HepG2 (cell line): ENCODE measurements at regions not wholly inside any gene's neighbourhood (a gene's known extent, or its start where the extent isn't known, plus 50 kb on each side); places are given as distances from the start of the nearest gene placed in this dataset.
"Not testable (repeated sequence)": the region's sequence is repeated elsewhere in the genome, so short reads cannot be mapped to it uniquely, and the experiment has no call there.

Experiments
- ATAC-seq: fragments of 200-7000 bp; cut with Tn5 transposase; 3 replicates; pipeline ENCODE4 v1.9.1; 2020; ENCODE audit warnings: mild to moderate bottlenecking, moderate library complexity
- BruUV-seq: library from RNA; stranded (reverse); fragments of 400-500 nt; replicated peaks from 2 replicates; lab custom pipeline; 2021; lab: Mats Ljungman, UMichigan
- CTCF ChIA-PET: fragments of 300-600 bp; formaldehyde crosslinking; extraction: SDS; loops from one replicate; lab custom pipeline; 2021; ENCODE audit warnings: low total read pairs, inconsistent platforms, low intra/inter-chr PET ratio; lab: Yijun Ruan, JAX
- POLR2A ChIA-PET: fragments of 350-600 bp; sonication (Branson Sonifier 250); formaldehyde crosslinking; loops from one replicate; lab custom pipeline; 2020; ENCODE audit warnings: antibody characterized with exemption, inconsistent platforms; lab: Yijun Ruan, JAX
- DNase-seq: peaks from one replicate; pipeline ENCODE4 v3.0.0-alpha.2; 2015; ENCODE audit warnings: low spot score
- FAIRE-seq: peaks from 3 replicates; lab custom pipeline; 2011; peaks lifted over from hg19 to GRCh38; lab: Jason Lieb, UNC
- H2AFZ ChIP-seq: one replicate; pipeline ENCODE4 v1.6.1; 2011; ENCODE audit warnings: low read length, inconsistent platforms
- H3K27ac ChIP-seq: fragments of 300-600 bp; 3 replicates; pipeline ENCODE4 v1.8.0; 2011; ENCODE audit warnings: mixed run types, mild to moderate bottlenecking, mixed read lengths, low read length, inconsistent platforms; ENCODE audit not compliant: insufficient read depth; ENCODE audit errors: extremely low read length
- H3K27me3 ChIP-seq, 2 experiments: fragments of 200-600 bp in 1 of 2; 2 replicates in 1 of 2; 3 replicates in 1 of 2; pipeline versions ENCODE4 v1.6.0 to v1.8.0; 2011; ENCODE audit warnings: low read length in 2 of 2, mild to moderate bottlenecking in 2 of 2, moderate library complexity in 2 of 2, inconsistent platforms in 1 of 2; ENCODE audit not compliant: insufficient read depth in 2 of 2, control insufficient read depth in 1 of 2
- H3K36me3 ChIP-seq, 2 experiments: fragments of 200-600 bp in 1 of 2; replicated peaks in 1 of 2; 2 replicates in 1 of 2; 3 replicates in 1 of 2; pipeline versions ENCODE4 v1.5.1 to v1.8.0; 2011; ENCODE audit warnings: low read length in 2 of 2, inconsistent platforms in 1 of 2; ENCODE audit not compliant: insufficient read depth in 2 of 2, control insufficient read depth in 1 of 2
- H3K4me1 ChIP-seq: 2 replicates; pipeline ENCODE4 v1.5.1; 2012; ENCODE audit warnings: low read length, inconsistent platforms; ENCODE audit not compliant: insufficient read depth
- H3K4me2 ChIP-seq: 2 replicates; pipeline ENCODE4 v1.6.0; 2011; ENCODE audit warnings: low read depth, low read length, inconsistent platforms
- H3K4me3 ChIP-seq, 3 experiments: fragments of 200-600 bp in 1 of 3; sonication (generic), shearing (Covaris generic) in 1 of 3; replicated peaks in 1 of 3; 2 replicates each; pipeline ENCODE4 v1.5.1; 2011 to 2016; ENCODE audit warnings: low read length in 3 of 3, inconsistent platforms in 2 of 3, low read depth in 2 of 3, mild to moderate bottlenecking in 2 of 3, control low read depth in 1 of 3, mixed read lengths in 1 of 3; ENCODE audit not compliant: insufficient read depth in 1 of 3
- H3K79me2 ChIP-seq: one replicate; pipeline ENCODE4 v1.6.1; 2011; ENCODE audit warnings: low read length, inconsistent platforms; ENCODE audit not compliant: insufficient read depth
- H3K9ac ChIP-seq: 2 replicates; pipeline ENCODE4 v1.6.0; 2011; ENCODE audit warnings: mild to moderate bottlenecking, low read depth, low read length, inconsistent platforms; ENCODE audit not compliant: insufficient read depth
- H3K9me3 ChIP-seq: 2 replicates; pipeline ENCODE4 v1.5.1; 2012; ENCODE audit warnings: mild to moderate bottlenecking, low read length
- H4K20me1 ChIP-seq: 2 replicates; pipeline ENCODE4 v1.6.0; 2011; ENCODE audit warnings: inconsistent platforms, mild to moderate bottlenecking, low read length, moderate library complexity; ENCODE audit not compliant: insufficient read depth
- CREB1 ChIP-seq, 2 experiments: fragments of 450-650 bp in 1 of 2; IDR thresholded peaks; 2 replicates each; pipeline ENCODE4 v1.6.1; 2016 to 2017; ENCODE audit warnings: control low read depth in 1 of 2, mild to moderate bottlenecking in 1 of 2, missing compliant biosample characterization in 1 of 2, missing genetic modification characterization in 1 of 2
- HCFC1 ChIP-seq: fragments of 150-350 bp; IDR thresholded peaks from 2 replicates; pipeline ENCODE4 v1.6.1; 2014; ENCODE audit warnings: low read depth, low read length
- HNF4A ChIP-seq: sonication (generic); formaldehyde crosslinking; IDR thresholded peaks from 2 replicates; pipeline ENCODE4 v1.4.0; 2020; ENCODE audit warnings: missing genetic modification reagents
- MLLT10 ChIP-seq: sonication (generic); formaldehyde crosslinking; IDR thresholded peaks from 2 replicates; pipeline ENCODE4 v1.4.0; 2020; ENCODE audit warnings: missing genetic modification reagents
- NFIC ChIP-seq: IDR thresholded peaks from 2 replicates; pipeline ENCODE4 v1.6.1; 2012; ENCODE audit warnings: mild to moderate bottlenecking, low read length, inconsistent platforms
- STAT5B ChIP-seq: sonication (generic); formaldehyde crosslinking; IDR thresholded peaks from 2 replicates; pipeline ENCODE4 v1.4.0; 2020; ENCODE audit warnings: missing genetic modification reagents
- TBX3 ChIP-seq: fragments of 450-650 bp; IDR thresholded peaks from 2 replicates; pipeline ENCODE4 v1.6.1; 2017; ENCODE audit warnings: antibody characterized with exemption, mild to moderate bottlenecking, inconsistent platforms, borderline replicate concordance
- ZNF282 ChIP-seq: fragments of 450-650 bp; IDR thresholded peaks from 2 replicates; pipeline ENCODE4 v1.6.1; 2018; ENCODE audit not compliant: partially characterized antibody
- ZNF3 ChIP-seq: IDR thresholded peaks from 2 replicates; pipeline ENCODE4 v1.7.0; 2017; ENCODE audit warnings: inconsistent platforms
- WGBS: methylation state at CpG from one replicate; pipeline ENCODE4 v1.1.6; 2017; ENCODE audit warnings: low lambda C conversion rate; 5-methylcytosine and 5-hydroxymethylcytosine counted together
- in situ Hi-C: cut with HindIII; loops from 2 replicates; pipeline ENCODE4 v1.10.0; 2017; ENCODE audit warnings: low pct_unique_long_range_greater_than_20kb; ENCODE audit not compliant: extremely low pct_ligation_motif_present
- intact Hi-C: fragments of 100-400 bp; cut with micrococcal nuclease; formaldehyde crosslinking; loops from one replicate; pipeline ENCODE4 v1.10.0; 2022; ENCODE audit not compliant: unreplicated experiment

DNA sequence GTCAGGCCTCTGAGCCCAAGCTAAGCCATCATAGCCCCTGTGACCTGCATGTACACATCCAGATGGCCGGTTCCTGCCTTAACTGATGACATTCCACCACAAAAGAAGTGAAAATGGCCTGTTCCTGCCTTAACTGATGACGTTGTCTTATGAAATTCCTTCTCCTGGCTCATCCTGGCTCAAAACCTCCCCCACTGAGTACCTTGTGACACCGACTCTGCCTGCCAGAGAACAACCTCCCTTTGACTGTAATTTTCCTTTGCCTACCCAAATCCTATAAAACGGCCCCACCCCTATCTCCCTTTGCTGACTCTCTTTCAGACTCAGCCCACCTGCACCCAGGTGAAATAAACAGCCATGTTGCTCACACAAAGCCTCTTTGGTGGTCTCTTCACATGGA lies 77.7 kb upstream of the CCZ1B start:
- in situ Hi-C loops; H3K4me2 ChIP-seq; H3K9ac ChIP-seq; H3K79me2 ChIP-seq; H2AFZ ChIP-seq; H3K27me3 ChIP-seq; CTCF ChIA-PET; H3K9me3 ChIP-seq; H3K36me3 ChIP-seq; H3K4me3 ChIP-seq; H4K20me1 ChIP-seq; H3K27ac ChIP-seq; intact Hi-C loops; BruUV-seq; POLR2A ChIA-PET; FAIRE-seq; DNase-seq; ATAC-seq; TF ChIP-seq CREB1 (CRISPR knock-in tag; IDR thresholded peaks at IDR 0.05): not testable (repeated sequence)
- WGBS, result 15% methylated on average over 3 of the region's 4 CpGs
- 0 out of 2 replicates have a peak, but pooled peaks have one; percentile 9 for TF ChIP-seq CREB1 (IDR thresholded peaks at IDR 0.05)
- peaks cover 14% of the 10 kb centered on the region; the same call in 1 of the 2 replicates for H3K4me1 ChIP-seq

DNA sequence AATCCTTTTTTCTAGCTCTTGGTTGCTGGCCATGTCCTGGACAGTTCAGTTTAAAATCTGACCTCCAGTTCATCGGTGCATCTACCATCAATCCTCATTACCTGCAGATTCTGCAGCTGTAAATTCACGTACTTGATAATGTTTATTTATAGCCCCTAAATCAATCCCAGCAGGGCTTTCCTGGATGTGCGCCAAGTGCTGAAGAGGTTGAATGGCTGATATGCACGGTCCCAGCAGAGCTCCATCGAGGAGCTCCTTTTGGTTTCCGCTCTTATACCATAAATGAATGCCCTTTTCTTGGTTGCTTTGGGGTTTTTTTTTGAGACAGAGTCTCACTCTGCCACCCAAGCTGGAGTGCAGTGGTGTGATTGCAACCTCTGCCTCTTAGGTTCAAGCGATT lies 91.2 kb upstream of the CCZ1B start:
- no peak overlapping the region for H3K4me2 ChIP-seq
- H3K9ac ChIP-seq, result no peak overlapping the region
- no peak overlapping the region for H2AFZ ChIP-seq
- in situ Hi-C loops (no loop called here), intact Hi-C loops (no loop called here)
- 48% methylated on average over 7 of the region's 7 CpGs for WGBS
- H3K4me3 ChIP-seq, result no peak overlapping the region
- no peak for DNase-seq
- no peaks in the 10 kb centered on the region for H3K4me1 ChIP-seq
- no peaks in the 10 kb centered on the region for H3K79me2 ChIP-seq
- H3K27ac ChIP-seq, result no peak overlapping the region
- H4K20me1 ChIP-seq, result no peaks in the 10 kb centered on the region
- no peaks in the 10 kb centered on the region for H3K36me3 ChIP-seq
- no TSS peak for BruUV-seq
- no peak for TF ChIP-seq HCFC1
- TF ChIP-seq TBX3, result no peak
- no peak for TF ChIP-seq NFIC
- TF ChIP-seq MLLT10, result no peak
- no peak for TF ChIP-seq STAT5B (CRISPR knock-in tag)
- no peak for TF ChIP-seq ZNF3 (CRISPR knock-in tag)
- no peak for TF ChIP-seq HNF4A (CRISPR knock-in tag)
- no peak for TF ChIP-seq ZNF282
- ChIA-PET CTCF (no interaction called here), POLR2A (no interaction called here)
- H3K27me3 ChIP-seq, result no peaks in the 10 kb centered on the region
- H3K9me3 ChIP-seq, result no peaks in the 10 kb centered on the region
- no peak for FAIRE-seq
- no peak for ATAC-seq

DNA sequence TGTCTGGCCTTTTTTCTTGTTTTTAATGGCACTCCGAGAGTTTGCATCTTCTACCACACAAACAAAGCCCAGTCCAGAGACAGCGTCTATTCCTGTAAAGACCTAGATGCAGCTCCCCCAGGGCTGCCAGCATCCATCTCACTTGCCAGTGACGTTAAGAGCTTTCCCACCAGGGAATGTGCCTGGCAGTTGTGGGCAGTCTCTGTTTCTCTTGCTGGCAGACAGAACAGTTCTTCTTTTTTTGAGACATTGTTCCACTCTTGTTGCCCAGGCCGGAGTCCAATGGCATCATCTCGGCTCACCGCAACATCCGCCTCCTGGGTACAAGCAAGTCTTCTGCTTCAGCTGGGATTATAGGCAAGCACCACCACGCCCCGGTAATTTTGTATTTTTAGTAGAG lies 93.1 kb upstream of the CCZ1B start:
- H3K79me2 ChIP-seq, H3K27me3 ChIP-seq, H3K27ac ChIP-seq, BruUV-seq, H2AFZ ChIP-seq, FAIRE-seq, H3K9me3 ChIP-seq, in situ Hi-C loops, intact Hi-C loops, H3K4me1 ChIP-seq, H3K9ac ChIP-seq, POLR2A ChIA-PET, H4K20me1 ChIP-seq, H3K36me3 ChIP-seq, H3K4me3 ChIP-seq, H3K4me2 ChIP-seq, CTCF ChIA-PET, ATAC-seq, DNase-seq: not testable (repeated sequence)
- 77% methylated on average over 8 of the region's 9 CpGs for WGBS

DNA sequence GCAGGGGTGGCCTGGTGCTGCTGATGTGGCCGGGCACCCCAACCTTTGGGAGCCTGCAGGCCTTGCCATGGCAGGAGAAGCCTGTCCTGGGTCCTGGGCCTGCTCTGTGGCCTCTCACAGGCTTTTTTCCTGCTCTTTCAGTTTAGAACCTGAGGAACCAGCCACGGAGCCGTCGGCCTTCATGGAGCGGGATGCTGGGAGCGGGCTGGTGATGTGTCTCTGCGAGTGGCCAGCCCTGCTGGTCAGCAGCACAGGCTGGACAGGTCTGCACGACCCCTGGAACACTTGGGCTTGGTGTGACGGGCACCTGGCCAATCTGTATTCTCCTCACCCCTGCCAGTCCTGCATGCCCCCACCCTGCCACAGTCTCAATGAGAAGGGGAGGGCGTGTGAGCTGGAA lies 98.4 kb upstream of the CCZ1B start:
- H3K27ac ChIP-seq, FAIRE-seq, H3K4me3 ChIP-seq, H3K4me1 ChIP-seq, CTCF ChIA-PET, H3K79me2 ChIP-seq, H3K9me3 ChIP-seq, DNase-seq, ATAC-seq, H3K4me2 ChIP-seq, POLR2A ChIA-PET, H2AFZ ChIP-seq, H3K27me3 ChIP-seq, intact Hi-C loops, BruUV-seq, H3K36me3 ChIP-seq, in situ Hi-C loops, H3K9ac ChIP-seq, H4K20me1 ChIP-seq: not testable (repeated sequence)
- 86% methylated on average over 7 of the region's 10 CpGs for WGBS
